NCI-H1048 (cell line): ENCODE measurements at regions not wholly inside any gene's neighbourhood (a gene's known extent, or its start where the extent isn't known, plus 50 kb on each side); places are given as distances from the start of the nearest gene placed in this dataset.
"Not testable (repeated sequence)": the region's sequence is repeated elsewhere in the genome, so short reads cannot be mapped to it uniquely, and the experiment has no call there.

Source experiments
- DNase-seq: peaks from one replicate; lab custom pipeline; 2025; lab: John Stamatoyannopoulos, UW

DNA sequence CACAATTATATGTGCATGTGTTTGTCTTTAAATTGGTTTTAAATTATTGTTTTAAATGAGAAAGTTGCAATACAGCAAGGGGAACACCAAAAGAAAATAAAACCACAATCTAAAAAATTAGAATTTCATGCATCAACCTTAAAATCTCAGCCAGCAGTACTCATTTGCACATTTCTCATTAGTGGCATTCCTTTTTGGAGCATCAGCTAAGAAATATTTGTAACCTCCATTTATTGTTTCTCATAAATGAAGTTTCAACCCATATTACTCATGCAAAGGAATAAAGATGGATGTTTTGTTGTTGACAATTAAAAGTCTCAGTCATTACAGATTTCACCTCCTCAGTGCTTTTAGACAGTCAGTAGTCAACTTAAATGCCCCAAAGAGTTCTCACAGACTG lies 160.1 kb downstream of the TBX15 start:
- DNase-seq = no peak

DNA sequence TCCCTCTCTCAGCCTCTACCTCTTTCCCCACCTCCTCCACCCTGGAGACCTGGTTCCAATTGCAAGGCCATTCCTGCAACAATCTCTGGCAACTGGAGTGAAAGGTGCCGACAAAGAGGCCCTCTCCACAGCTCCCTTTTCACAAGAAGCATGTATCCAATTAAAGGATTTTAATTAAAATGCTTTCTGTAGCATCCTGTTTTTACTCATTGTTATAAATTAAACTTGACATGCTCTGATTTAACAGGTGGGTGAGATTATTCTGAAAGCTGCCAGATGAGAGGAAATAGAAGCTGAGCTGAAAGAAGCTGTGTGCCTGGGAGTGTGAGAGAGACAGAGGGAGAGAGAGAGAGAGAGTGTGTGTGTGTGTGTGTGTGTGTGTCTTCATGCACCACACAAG lies 160.5 kb downstream of the TBX15 start:
- no peak for DNase-seq

DNA sequence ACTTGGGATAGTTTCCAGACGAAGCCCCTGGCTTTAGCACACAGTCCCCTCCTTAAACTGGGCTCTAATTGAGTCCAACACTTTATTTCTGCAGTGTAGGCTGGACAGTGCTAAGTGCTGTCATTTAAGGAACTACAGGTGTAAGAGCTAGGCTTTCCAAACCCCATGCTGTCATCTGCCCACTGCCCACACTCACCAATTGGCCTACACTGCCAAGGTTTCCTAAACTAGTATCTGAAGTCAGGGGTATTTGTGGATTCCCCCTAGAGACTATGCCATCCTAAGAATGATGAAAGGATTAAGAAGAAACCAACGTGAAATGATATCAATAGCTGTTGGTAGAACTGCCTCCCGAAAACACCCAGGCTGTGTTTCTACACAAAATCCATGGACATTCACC lies 160.9 kb downstream of the TBX15 start:
- no peak for DNase-seq

DNA sequence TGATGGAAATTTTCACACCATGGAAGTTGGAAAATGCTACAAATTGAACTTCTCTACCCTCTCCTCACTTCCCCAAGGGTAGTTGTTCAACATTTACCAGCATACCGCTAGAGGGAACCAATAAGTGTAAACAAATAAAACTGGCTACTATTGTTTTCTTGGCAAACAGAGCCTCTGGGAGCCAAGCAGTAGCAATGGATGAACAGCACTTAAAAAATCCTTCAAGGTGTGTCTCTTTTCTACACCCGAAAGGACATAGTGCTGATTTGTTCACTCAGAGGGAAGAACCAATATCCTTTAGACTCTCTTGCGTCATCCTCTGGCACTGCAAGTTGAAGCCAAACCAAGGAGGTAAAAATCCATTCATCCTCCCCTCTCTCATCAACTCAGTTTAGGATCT lies 161.5 kb downstream of the TBX15 start:
- no peak for DNase-seq

DNA sequence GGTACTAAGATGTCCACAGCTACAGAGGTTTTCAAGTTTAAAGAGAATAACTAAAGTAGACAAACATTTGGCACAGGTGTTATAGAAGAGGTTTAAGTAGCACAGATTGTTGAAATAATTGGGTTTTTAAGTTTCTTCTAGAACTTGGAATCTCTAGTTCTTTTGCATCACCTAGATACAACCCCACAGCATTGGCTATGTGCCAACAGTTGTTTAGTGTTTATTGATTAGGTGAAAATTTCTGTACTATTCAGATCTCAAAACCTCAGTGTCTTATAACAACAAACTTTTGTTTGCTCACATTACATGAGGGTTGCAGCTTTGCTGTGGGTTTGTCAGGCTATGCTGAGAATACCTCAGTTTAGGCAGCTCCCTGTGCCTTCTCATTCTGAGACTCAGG lies 162.5 kb downstream of the TBX15 start:
- DNase-seq = no peak

DNA sequence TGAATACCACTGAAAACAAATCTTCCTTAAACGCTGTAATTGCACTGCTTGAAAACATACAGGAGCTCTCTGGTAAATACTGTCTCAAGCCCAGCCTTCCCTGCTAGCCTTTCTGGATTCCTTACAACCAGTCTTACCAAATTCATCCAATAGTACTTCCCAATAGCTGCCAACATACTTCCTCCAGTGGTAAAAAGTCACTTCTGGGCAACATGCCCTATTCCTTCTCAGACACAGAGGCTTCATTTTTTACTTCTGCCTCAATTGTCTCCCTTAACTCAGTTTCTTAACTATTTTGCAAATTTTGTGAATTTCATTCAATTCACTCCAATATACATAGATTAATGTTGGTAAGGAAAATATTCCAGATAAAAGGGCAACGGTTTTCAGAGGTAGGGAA lies 166.3 kb downstream of the TBX15 start:
- no peak for DNase-seq

DNA sequence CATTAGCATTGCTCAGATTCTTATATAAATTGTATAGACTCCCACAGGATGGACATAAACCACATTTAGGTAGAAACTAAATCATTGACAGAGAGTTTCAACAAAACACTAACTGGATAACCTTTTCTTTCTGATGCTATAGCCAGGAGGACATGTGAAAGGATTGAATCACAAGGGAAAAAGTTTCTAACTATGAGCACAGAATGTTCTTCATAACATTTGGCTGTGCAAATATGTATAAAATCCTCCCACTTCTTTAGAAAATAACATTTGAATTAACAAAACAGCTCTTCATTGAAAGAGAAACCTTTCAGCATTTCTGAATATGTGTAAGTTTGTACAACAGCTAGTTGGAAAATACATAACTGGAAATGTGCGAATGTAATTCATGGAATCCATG lies 167.3 kb downstream of the TBX15 start:
- no peak for DNase-seq

DNA sequence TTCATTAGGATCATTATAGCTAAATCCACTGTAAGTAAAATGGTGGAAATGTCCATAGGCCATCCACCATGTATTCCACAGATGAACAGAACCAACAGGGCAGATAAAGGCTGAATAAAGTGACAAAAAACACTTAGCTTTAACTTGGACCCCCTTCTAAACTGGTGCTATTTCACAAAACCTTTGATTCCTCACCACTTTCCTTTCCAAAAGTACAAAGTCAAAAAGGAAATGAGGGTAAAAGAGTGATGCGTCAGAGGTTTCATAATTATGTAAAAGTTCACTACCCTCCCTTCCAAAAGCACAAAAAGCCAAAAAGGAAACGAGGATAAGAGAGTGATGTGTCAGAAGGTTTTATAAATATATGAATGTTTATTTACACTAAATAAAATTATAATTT lies 172.2 kb downstream of the TBX15 start:
- DNase-seq = no peak

DNA sequence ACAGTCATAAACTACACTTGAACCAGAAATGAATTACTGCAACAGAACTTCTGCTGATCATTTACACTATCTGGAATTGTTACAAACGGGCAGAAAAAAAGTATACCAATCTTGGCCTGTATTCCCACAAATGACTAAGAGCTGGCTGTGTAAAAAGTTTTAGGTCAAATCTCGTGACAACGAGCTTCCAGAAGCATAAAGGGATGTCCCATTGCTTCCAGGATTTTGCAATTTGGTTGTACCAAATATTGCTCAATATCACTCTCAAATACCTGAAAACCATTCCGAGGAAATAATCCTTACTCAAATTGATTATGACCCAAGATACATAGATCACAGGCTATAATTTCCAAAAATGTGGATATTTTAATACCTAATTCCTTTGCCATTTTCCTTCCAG lies 175.6 kb downstream of the TBX15 start:
- DNase-seq = no peak

DNA sequence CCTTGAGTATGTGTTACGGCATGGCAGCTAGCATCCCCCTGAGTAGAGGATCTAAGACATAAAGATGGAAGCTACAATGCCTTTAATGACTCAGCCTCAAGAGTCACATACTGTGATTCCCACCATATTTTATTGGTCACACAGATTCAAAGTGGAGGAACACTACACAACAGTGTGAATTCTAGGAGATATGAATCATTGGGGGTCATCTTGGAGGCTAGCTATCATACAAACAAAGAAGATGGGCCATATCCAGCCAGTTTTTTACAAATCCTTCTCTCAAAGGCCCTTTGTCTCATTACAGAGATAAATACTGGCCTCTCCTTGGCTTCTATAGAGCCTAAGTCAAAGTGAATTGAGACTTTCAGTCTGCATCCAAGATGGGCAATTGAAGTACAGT lies 177.0 kb downstream of the TBX15 start:
- DNase-seq = no peak

DNA sequence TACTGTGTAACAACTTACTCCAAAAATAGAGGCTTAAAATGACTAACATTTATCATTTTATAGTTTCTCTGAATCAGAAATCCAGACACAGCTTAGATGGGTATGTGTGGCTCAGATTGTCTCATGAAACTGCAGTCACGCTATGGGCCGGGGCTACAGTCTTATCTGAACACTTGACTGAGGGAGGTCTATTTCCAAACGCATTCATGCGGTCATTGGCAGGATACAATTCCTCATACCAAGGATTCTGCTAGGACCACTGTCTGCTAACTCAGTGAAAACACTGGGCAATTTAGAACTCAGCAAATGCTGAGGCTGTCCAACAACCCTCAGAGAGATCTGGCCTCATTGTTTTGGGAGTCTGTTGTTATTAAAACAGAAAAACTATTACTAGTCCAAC lies 178.6 kb downstream of the TBX15 start:
- no peak for DNase-seq

DNA sequence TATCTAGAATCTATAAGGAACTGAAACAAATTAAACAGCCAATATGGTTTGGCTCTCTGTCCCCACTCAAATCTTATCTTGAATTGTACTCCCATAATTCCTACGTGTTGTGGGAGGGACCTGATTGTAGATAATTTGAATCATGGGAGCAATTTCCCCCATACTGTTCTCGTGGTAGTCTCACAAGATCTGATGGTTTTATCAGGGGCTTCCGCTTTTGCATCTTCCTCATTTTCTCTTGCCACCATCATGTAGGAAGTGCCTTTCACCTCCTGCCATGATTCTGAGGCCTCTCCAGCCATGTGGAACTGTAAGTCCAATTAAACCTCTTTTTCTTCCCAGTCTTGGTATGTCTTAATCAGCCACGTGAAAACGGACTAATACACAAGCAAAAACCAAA lies 185.0 kb downstream of the TBX15 start:
- not testable (repeated sequence) for DNase-seq

DNA sequence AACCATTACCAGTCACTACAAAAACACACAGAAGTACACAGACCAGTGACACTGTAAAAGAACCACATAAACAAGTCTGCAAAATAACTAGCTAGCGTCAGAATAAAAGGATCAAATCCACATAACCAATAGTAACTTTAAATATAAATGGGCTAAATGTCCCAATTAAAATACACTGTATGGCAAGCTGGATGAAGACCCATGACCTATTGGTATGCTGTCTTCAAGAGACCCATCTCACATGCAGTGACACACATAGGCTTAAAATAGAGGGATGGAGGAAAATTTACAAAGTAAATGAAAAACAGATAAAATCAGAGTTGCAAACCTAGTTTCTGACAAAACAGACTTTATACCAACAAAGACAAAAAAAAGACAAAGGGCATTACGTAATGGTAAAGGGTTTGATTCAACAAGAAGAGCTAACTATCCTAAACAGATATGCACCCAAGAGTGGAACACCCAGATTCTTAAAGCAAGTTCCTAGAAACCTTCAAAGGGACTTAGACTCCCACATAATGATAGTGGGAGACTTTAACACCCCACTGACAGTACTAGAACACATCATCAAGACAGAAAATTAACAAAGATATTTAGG lies 196.9 kb downstream of the TBX15 start:
- no peak for DNase-seq

DNA sequence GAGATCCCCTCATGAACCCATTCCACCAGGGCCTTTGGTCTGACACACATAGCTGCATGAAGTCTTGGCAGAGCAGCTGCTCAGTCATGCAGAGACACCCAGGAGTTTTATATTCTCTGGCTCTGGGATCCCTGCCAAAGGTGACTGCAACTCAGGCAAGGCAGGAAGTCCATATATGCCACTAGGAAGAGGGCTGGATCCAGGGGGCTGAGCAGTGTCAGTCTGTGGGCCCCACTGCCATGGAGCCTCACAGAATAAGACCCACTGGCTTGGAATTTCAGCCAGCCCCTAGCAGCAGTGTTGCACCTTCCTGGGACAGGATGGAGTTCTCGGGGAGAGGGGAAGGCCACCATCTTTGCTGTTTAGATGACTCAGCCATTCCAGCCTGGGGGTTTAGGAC lies 199.7 kb downstream of the TBX15 start:
- no peak for DNase-seq

DNA sequence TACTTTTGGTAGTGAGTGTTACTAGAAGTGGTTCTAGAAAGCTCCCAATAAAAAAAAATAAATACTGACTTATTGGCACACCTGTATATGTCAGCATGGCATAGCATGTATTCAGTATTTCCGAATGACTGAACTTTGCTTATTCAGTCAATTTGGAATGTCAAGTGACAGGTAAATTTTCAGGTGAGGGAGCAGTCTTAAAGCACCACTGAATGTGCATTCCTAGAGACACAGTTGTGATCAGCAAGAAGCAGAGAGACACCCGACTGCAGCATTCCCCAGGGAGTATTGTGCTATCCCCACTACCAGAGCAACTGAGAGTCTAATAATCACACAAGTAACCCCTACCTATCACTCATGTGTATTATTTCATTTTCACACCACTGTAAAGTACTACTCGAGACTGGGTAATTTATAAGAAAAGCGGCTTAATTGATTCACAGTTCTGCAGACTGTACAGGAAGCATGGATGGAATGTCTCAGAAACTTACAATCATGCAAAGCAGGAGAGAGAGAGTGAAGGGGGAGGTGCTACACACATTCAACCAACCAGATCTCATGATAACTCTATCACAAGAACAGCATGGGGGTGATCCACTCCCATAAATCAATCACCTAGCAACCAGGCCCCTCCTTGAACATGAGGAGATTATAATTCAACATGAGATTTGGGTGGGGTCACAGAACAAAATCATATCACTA lies 201.5 kb downstream of the TBX15 start:
- DNase-seq = no peak

DNA sequence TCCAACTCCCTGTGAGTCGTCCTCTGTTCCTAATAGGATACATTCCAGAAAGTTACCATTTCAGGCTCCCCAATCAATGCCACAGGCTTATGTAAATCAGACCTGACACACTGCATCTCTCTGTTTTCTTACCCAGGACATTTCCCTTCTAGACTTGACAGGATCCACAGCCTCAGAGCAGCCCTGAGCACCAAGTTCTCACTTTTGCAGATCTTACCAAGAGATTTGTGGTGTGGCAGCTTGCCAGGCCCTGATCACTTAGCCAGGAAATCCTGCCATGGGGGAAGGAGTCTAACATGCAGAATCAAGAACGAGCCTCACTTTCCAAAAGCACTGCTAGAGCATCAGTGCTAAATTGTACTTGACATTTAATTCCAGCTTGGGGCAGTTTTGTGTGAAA lies 202.9 kb downstream of the TBX15 start:
- DNase-seq = no peak

DNA sequence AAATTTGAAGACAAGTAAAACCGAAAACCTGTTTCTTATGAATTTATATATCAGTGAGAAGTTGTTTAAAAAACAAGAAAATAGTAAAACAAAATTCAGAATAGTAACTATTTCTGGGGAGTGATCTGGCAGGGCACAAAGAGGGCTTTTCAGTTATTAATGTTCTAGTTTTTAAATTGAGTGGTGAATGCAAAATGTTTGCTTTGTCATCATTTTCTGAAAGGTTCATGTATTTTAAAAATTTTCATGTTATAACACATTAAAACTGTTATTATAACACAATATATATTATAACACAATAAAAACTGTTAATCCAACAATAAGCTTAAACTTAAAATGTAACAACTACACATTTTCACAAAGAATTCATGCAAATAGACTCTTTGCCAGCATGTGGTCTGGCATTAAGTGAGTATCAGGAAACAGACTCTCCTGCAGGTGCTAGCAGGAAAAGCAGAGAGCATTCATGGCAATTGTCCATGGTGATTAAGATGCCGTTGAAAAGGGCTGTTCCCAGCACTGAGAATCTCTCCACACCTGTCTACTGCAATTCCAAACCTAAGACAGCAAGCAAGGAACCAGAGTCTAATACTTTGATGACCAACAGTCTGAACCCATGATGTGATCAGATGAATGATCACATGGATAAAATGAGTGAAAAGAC lies 204.9 kb downstream of the TBX15 start:
- DNase-seq = no peak

DNA sequence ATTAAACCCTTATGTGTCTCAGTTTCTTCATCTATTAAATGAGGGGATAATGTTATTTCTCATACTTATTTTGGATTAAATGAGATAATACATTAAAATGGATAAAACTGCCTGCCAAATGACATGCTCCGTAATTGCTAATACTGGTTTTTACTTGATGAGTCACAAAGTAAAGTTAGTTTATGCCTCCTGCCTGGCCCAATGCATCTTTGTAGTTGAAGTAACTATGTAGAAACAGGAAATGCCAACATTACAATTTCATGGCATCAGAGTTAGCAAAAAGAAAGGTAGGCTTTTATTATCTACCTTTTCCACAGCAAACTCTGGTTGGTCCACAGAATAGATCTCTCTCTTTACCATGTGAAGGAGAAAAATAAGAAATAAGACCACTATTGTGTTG lies 214.5 kb downstream of the TBX15 start:
- DNase-seq = no peak

DNA sequence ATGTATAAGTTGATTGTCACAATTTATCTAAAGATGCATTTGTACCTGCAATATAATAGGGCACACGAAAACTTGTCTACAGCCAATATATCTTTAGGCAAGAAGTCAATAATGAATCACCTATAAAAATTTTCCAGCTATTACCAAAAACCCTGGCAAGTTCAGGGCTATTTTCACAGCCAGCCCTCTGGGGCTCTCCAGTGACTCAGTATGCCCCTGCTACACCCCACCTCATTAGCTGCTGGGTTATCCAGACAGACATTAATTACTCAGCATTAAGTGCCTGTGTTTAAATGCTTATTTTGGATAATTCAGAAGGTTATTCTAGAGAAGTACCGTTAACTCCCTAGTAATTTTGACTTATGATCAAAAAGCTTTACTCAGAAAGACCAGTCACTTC lies 220.2 kb downstream of the TBX15 start:
- no peak for DNase-seq

DNA sequence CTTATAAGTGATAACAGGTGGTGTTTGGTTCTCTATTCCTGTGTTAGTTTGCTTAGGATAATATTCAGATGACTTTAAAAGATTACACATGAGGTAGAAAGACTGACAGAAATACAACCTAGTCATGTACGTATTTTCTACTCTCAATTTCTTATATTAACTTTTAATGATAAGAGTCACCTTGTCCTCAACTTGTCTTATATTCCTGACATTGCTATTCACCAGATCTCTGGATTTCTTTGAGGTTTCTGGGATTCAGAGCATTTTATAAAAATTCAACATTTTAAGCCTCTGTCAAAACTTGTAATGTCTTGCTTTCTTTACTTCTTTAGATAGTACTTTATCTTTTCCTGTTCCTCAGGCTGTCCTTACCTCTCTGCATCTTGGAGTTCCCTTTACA lies 234.2 kb downstream of the TBX15 start:
- no peak for DNase-seq

DNA sequence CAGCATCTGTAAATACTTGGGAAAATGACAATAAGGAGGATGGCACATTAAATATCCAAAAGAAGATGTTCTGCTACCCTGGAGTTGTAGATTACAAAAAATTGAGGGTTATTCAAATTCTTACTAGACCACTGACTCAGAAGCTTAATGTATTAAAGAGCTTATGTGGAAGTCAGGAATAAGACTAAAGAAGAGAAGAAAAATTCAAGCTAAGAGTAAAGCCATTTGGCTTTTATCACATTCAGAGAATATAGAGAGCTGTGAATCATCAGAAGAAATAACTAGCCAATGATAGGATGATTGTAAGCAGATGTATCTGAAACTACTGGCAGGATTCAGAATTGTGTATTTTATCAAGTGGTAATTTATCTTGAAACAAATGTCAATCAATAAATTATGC lies 237.0 kb downstream of the TBX15 start:
- DNase-seq = no peak

DNA sequence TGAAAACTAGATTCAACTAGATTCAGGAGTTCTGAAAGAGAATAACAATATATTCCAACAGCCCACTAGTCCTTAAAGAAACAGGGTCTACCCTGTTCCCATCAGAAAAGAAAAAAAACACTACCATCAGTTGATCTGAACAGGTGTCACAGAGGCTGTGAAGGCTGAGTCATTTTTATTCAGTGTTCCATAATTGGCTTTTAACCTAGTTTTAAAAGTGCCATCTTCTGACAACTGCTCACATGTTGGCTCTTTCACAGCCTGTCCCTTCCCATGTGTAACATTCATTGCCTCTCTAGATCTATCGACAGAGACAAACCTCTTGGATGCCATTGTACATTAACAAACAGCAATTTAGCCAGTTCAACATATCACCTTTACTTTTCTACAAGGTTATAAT lies 243.7 kb downstream of the TBX15 start:
- no peak for DNase-seq

DNA sequence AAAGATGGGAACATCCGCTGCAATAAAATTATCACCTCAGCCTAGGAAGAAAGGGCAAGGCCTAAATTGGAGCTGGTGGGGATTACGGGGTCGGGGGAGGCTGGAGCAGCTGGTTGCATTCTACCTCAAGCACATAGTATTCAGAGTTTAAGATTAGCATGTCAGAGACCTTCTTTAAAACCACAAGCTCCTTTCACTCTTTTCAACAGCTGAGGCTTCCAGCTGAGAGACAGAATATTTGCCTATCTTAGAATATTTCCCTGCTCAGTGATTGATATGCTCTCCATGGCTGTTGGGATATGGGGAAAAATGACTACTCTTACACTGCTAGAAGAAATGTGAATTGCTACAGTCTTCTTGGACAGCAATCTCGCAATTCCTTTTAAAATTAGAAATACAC lies 248.6 kb downstream of the TBX15 start:
- DNase-seq = no peak

DNA sequence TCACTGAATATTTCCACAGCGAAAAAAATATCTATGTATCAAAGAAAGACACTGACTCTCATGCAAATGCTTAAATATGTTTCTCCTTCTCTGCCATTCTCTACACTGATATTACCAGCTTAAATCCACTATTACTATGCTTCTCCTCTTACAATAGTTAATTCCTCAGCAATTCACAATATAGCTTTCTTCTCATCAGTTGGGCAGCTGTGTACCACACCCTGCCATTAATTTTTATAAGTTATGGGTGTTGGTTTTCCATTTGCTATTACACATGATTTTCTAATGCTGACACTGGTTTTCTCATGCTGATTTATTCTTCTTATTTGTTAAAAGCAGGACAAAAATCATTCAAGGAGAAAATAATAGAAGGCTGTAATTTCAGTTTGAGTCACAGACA lies 251.8 kb downstream of the TBX15 start:
- DNase-seq = no peak
